Stomach (tissue), 4 donors: ENCODE measurements at regions not wholly inside any gene's neighbourhood (a gene's known extent, or its start where the extent isn't known, plus 50 kb on each side); places are given as distances from the start of the nearest gene placed in this dataset.

ENCODE experiments used
- CTCF ChIP-seq, 7 experiments: fragments of 450-650 bp in 4 of 7; fragments of 200-600 bp in 3 of 7; sonication (generic) in 3 of 7; IDR thresholded peaks; one replicate each; pipeline ENCODE4 v1.5.1; 2016 to 2019; ENCODE audit warnings: antibody characterized with exemption in 7 of 7, control low read depth in 2 of 7, mild to moderate bottlenecking in 1 of 7
- EP300 ChIP-seq: sonication (generic); formaldehyde crosslinking; IDR thresholded peaks from one replicate; pipeline ENCODE4 v1.6.1; 2017; ENCODE audit warnings: antibody characterized with exemption
- POLR2A ChIP-seq, 4 donors: fragments of 450-650 bp; IDR thresholded peaks; one replicate each; pipeline ENCODE4 v1.6.1; 2016; ENCODE audit warnings: antibody characterized with exemption in 4 of 4, control low read depth in 2 of 4, mild to moderate bottlenecking in 1 of 4, moderate library complexity in 1 of 4
- POLR2AphosphoS5 ChIP-seq, 3 donors: sonication (generic); formaldehyde crosslinking; IDR thresholded peaks; one replicate each; pipeline ENCODE4 v1.6.1; 2016; ENCODE audit warnings: antibody characterized with exemption in 3 of 3

- TF ChIP-seq CTCF (IDR thresholded peaks at IDR 0.05) (no peak), POLR2AphosphoS5 (IDR thresholded peaks at IDR 0.05) (no peak), POLR2A (IDR thresholded peaks at IDR 0.05) (no peak), EP300 (no peak)
Observed at GRCh38 chr3:168307893-168308292, 212.2 kb upstream of the GOLIM4 start.
